Astrocyte of the spinal cord (primary cell): ENCODE measurements at regions not wholly inside any gene's neighbourhood (a gene's known extent, or its start where the extent isn't known, plus 50 kb on each side); places are given as distances from the start of the nearest gene placed in this dataset.

ENCODE experiments used
- DNase-seq: peaks from one replicate; pipeline ENCODE4 v3.0.0; 2011; ENCODE audit warnings: low read depth, low spot score
- H3K4me3 ChIP-seq: 2 replicates; pipeline ENCODE4 v1.5.1; 2011; ENCODE audit warnings: low read depth, mild to moderate bottlenecking, low read length, moderate library complexity
- in situ Hi-C: cut with HindIII; loops from 2 replicates; pipeline ENCODE4 v1.10.0; 2017; ENCODE audit warnings: low sequenced_read_pairs
- TF ChIP-seq, protein P1 (sequence below): IDR thresholded peaks from 2 replicates; pipeline ENCODE4 v1.5.1; 2012; ENCODE audit warnings: low read depth, mild to moderate bottlenecking, low read length, inconsistent platforms

DNA sequence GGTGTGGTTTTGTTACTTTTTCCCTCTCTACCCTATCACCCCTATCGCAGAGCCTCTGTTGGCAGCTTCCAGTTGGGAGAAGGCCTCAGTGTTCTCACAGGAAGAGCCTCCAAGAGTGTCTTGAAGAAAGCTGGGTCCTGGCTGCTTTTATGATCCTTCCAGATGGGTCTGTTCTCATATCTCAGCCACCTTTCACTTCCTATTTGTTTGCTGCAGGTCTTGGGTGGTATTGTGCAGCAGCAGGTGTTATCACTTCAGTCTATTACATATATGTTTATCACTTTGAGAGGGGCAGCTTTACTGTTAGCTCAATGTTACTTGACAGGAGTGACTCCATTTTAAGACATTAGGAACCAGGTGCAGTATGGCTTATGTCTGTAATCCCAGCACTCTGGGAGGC lies 59.2 kb upstream of the GDNF start:
- TF ChIP-seq, protein P1, sequence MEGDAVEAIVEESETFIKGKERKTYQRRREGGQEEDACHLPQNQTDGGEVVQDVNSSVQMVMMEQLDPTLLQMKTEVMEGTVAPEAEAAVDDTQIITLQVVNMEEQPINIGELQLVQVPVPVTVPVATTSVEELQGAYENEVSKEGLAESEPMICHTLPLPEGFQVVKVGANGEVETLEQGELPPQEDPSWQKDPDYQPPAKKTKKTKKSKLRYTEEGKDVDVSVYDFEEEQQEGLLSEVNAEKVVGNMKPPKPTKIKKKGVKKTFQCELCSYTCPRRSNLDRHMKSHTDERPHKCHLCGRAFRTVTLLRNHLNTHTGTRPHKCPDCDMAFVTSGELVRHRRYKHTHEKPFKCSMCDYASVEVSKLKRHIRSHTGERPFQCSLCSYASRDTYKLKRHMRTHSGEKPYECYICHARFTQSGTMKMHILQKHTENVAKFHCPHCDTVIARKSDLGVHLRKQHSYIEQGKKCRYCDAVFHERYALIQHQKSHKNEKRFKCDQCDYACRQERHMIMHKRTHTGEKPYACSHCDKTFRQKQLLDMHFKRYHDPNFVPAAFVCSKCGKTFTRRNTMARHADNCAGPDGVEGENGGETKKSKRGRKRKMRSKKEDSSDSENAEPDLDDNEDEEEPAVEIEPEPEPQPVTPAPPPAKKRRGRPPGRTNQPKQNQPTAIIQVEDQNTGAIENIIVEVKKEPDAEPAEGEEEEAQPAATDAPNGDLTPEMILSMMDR: no peak
- no peak for DNase-seq
- in situ Hi-C loops: no loop called here
- no peak overlapping the region for H3K4me3 ChIP-seq

DNA sequence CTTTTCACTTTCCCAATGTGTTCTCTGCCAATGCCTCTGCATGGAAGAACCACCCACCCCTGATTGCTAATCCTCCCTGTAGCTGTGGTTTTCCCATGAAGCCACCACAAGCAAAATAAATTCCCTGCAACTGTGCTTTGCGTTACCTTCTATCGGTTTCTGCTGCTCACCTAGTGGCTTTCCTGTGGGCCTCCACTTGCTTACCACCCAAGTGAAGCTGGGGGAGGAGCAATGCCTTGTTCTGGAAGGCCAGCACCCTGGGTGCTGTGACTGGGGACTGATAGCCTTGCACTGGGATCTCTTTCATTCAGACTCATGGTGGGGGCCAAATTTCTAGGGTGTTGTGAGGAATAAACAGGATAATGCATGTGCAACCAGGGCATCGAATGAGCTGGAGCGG lies 56.3 kb upstream of the GDNF start:
- TF ChIP-seq, protein P1: no peak
- no peak for DNase-seq
- H3K4me3 ChIP-seq: no peak overlapping the region
- in situ Hi-C loops: no loop called here

DNA sequence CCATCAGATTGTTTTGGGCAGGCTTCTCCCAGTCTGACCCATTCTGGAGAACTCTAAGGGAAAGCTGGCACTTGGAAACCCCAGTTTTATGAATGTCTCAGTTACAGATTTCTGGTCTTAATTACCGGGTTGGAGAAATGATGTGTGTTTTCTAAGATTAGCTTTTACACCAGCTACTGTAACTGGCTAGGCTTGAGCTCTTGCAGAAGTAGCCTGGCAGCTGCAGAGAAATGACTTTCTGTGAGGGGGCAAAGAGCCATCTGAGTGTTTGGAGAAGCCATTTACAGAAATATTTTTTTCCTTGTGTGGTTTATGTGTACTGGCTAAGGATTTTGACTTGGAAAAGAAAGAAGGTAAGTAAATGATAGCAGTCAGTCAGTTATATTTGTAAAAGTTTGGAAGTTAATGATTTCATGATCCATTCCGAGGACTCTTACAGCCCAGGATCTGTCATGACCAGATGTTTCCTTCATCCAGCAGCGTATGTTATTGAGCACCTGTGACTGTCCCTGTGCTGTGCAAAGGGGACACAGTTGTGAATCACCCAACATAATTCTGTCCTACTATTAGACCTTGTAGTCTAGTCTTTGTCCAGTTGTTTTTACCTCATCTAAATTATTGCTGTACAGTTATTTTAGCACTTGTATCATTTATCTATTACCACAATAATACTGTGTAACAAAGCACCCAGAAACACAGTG lies 53.7 kb upstream of the GDNF start:
- DNase-seq: no peak
- in situ Hi-C loops: no loop called here
- TF ChIP-seq, protein P1: no peak
- no peak overlapping the region for H3K4me3 ChIP-seq

DNA sequence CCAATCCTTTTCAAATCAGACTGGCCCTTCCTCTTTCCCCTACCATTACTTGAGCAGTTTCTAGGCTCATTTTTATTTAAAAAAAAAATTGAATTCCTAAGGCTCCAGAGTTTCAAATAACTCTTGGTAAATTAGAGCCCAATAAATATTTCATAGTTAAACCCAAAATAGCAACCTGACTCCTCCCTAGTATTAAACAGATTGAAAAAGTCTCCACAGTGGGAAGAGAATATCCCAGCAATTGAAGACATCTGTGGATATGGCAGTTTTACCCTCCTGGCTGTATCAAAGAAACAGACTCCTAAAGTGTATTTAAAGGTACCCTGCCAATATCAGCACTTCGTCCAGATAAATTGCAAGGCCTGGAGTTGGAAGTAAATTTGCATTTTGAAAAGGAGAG lies 52.7 kb upstream of the GDNF start:
- TF ChIP-seq, protein P1: no peak

DNA sequence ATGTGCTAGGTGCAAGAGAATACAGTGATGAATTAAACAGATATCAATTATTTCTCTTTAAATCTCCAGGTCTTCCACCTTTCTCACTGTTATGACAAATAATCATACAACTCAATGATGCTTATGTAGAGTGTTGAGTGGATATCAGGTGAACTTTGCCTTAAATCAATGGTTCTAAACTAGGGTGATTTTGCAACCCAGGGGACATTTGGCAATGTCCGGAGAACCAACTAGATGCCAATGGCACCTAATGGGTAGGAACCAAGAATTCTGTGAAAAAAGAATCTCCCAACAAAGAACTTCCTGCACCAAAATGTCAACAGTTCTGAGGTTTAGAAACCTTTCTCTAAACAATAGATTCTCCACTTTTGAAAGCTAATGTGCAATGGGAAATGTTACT lies 52.0 kb upstream of the GDNF start:
- in situ Hi-C loops: no loop called here
- TF ChIP-seq, protein P1: no peak

More for the DNA sequence above, 52.7 kb upstream of the GDNF start:
- in situ Hi-C loops: no loop called here
- no peak for DNase-seq
- H3K4me3 ChIP-seq: no peak overlapping the region

DNA sequence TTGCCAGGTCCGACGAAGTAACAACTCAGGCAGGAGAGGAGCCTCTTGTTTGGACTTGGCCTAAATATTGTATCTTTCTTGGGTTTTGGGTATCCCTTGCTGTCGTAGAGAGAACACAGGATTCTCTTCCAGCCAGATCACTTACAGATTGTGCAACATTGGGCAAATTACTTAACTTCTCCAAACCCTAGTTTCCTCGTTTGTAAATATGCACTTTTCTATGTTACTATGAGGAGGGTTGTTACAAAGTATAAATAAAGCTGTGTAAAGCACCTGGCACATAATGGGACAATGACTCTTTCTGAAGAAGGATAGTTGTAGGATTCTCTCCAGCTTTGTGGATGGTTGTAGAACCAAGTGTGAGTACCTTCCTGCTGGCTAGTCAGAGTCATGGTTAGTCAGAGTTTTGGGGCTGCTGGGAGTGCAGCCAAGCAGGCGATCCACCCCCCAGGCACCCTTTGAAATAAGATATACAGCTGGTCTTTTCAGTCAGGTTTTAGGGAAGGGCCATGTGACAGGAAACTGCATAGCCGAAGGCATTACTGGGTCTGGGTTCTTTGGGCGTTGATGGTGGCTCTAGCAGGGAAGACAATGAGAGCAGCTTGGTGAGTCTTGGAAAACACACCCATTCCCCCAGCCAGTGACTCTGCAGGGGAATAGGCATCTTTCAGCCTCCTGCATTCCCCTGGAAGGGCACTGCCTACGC lies 49.9 kb upstream of the GDNF start:
- DNase-seq: peak; percentile 84
- in situ Hi-C loops: no loop called here
- no peak overlapping the region for H3K4me3 ChIP-seq
- TF ChIP-seq, protein P1: no peak

More for the DNA sequence above, 52.0 kb upstream of the GDNF start:
- DNase-seq: no peak
- no peak overlapping the region for H3K4me3 ChIP-seq
